GM23338 (cell line): ENCODE measurements at regions not wholly inside any gene's neighbourhood (a gene's known extent, or its start where the extent isn't known, plus 50 kb on each side); places are given as distances from the start of the nearest gene placed in this dataset.

Source experiments
- ATAC-seq: fragments of 200-7000 bp; cut with Tn5 transposase; 3 replicates; pipeline ENCODE4 v1.9.1; 2020
- DNase-seq: peaks from one replicate; pipeline ENCODE4 v3.0.0-alpha.2; 2015; ENCODE audit warnings: low spot score
- H2AFZ ChIP-seq: fragments of 200-600 bp; sonication (generic); 2 replicates; pipeline ENCODE4 v1.8.0; 2016; ENCODE audit warnings: antibody characterized with exemption, mild to moderate bottlenecking, moderate library complexity
- H3F3A ChIP-seq: fragments of 200-600 bp; sonication (generic); replicated peaks from 2 replicates; pipeline ENCODE4 v1.8.0; 2017; ENCODE audit warnings: antibody characterized with exemption, mixed run types, low read depth
- H3K27ac ChIP-seq: fragments of 200-600 bp; sonication (generic); 2 replicates; pipeline ENCODE4 v1.6.1; 2016; ENCODE audit warnings: low read depth
- H3K27me3 ChIP-seq: fragments of 200-600 bp; sonication (generic); 2 replicates; pipeline ENCODE4 v1.8.0; 2016; ENCODE audit warnings: mild to moderate bottlenecking, mixed run types, moderate library complexity; ENCODE audit not compliant: insufficient read depth
- H3K36me3 ChIP-seq: fragments of 200-600 bp; sonication (generic); 2 replicates; pipeline ENCODE4 v1.8.0; 2016; ENCODE audit warnings: mild to moderate bottlenecking; ENCODE audit not compliant: insufficient read depth
- H3K4me1 ChIP-seq: fragments of 200-600 bp; sonication (generic); 2 replicates; pipeline ENCODE4 v1.8.0; 2016; ENCODE audit warnings: mild to moderate bottlenecking, moderate library complexity; ENCODE audit not compliant: insufficient read depth
- H3K4me2 ChIP-seq: fragments of 200-600 bp; sonication (generic); 2 replicates; pipeline ENCODE4 v1.7.1; 2017; ENCODE audit warnings: mixed run types
- H3K4me3 ChIP-seq: fragments of 200-600 bp; sonication (generic); 2 replicates; pipeline ENCODE4 v1.6.1; 2016; ENCODE audit warnings: mixed run types
- H3K79me2 ChIP-seq: fragments of 200-600 bp; sonication (generic); replicated peaks from 2 replicates; pipeline ENCODE4 v1.8.0; 2017; ENCODE audit warnings: mild to moderate bottlenecking; ENCODE audit not compliant: insufficient read depth
- H3K9me2 ChIP-seq: fragments of 200-600 bp; sonication (generic); 2 replicates; pipeline ENCODE4 v1.8.0; 2017; ENCODE audit not compliant: insufficient read depth
- H4K20me1 ChIP-seq: fragments of 200-600 bp; sonication (generic); replicated peaks from 2 replicates; pipeline ENCODE4 v1.8.0; 2017; ENCODE audit warnings: mild to moderate bottlenecking; ENCODE audit not compliant: insufficient read depth
- H3K27ac Mint-ChIP-seq: 2 replicates; pipeline ENCODE4 v1.8.0; 2020; ENCODE audit warnings: inconsistent platforms, mild to moderate bottlenecking, moderate library complexity, mixed read lengths
- H3K27me3 Mint-ChIP-seq: 3 replicates; pipeline ENCODE4 v1.8.0; 2022; ENCODE audit warnings: low read depth, mild to moderate bottlenecking, moderate library complexity, mixed read lengths, inconsistent platforms; ENCODE audit not compliant: insufficient read depth, poor library complexity
- H3K36me3 Mint-ChIP-seq: 3 replicates; pipeline ENCODE4 v1.8.0; 2021; ENCODE audit warnings: low read depth, mild to moderate bottlenecking, inconsistent platforms, moderate library complexity, mixed read lengths
- H3K4me1 Mint-ChIP-seq: 3 replicates; pipeline ENCODE4 v1.8.0; 2020; ENCODE audit warnings: mild to moderate bottlenecking, inconsistent platforms, mixed read lengths
- H3K4me3 Mint-ChIP-seq: 3 replicates; pipeline ENCODE4 v1.8.0; 2021; ENCODE audit warnings: moderate library complexity, mild to moderate bottlenecking, inconsistent platforms, mixed read lengths
- H3K9me3 Mint-ChIP-seq: 3 replicates; pipeline ENCODE4 v1.8.0; 2020; ENCODE audit warnings: moderate library complexity, mild to moderate bottlenecking, inconsistent platforms, mixed read lengths
- CTCF ChIP-seq, 2 experiments: fragments of 200-600 bp in 1 of 2; sonication (generic) in 1 of 2; conservative IDR thresholded peaks; 2 replicates each; pipeline versions ENCODE4 v1.5.1 to v1.6.1; 2016 to 2017; ENCODE audit warnings: antibody characterized with exemption in 2 of 2, low read depth in 2 of 2, mild to moderate bottlenecking in 2 of 2, moderate library complexity in 1 of 2
- ETS1 ChIP-seq: IDR thresholded peaks from 2 replicates; pipeline ENCODE4 v1.6.1; 2016; ENCODE audit warnings: antibody characterized with exemption
- EZH2 ChIP-seq: fragments of 200-600 bp; sonication (generic); IDR thresholded peaks from one replicate; pipeline ENCODE4 v1.8.0; 2017; ENCODE audit warnings: antibody characterized with exemption, mild to moderate bottlenecking, low read depth; ENCODE audit not compliant: unreplicated experiment
- EZH2phosphoT487 ChIP-seq: fragments of 200-600 bp; sonication (generic); IDR thresholded peaks from one replicate; pipeline ENCODE4 v1.8.1; 2018; ENCODE audit warnings: antibody characterized with exemption; ENCODE audit not compliant: unreplicated experiment
- NANOG ChIP-seq: IDR thresholded peaks from 2 replicates; pipeline ENCODE4 v1.6.1; 2016; ENCODE audit warnings: antibody characterized with exemption, borderline replicate concordance
- POLR2AphosphoS5 ChIP-seq: IDR thresholded peaks from 2 replicates; pipeline ENCODE4 v1.6.1; 2016; ENCODE audit warnings: antibody characterized with exemption, low read depth
- ZNF114 ChIP-seq: fragments of 250-450 bp; sonication (Bioruptor Pico); IDR thresholded peaks from 2 replicates; pipeline ENCODE4 v1.5.0; 2020; ENCODE audit warnings: mild to moderate bottlenecking, moderate library complexity
- ZNF331 ChIP-seq: fragments of 250-450 bp; sonication (Bioruptor Pico); IDR thresholded peaks from 2 replicates; pipeline ENCODE4 v1.5.0; 2020; ENCODE audit warnings: low read depth, mild to moderate bottlenecking, moderate library complexity
- ZNF462 ChIP-seq: fragments of 250-450 bp; sonication (Bioruptor Pico); IDR thresholded peaks from 2 replicates; pipeline ENCODE4 v1.5.0; 2020; ENCODE audit warnings: mild to moderate bottlenecking, moderate library complexity

- Mint-ChIP-seq H3K27ac (no peak overlapping the region), H3K27me3 (peaks cover 3% of the 10 kb centered on the region), H3K4me3 (no peak overlapping the region), H3K36me3 (no peaks in the 10 kb centered on the region), H3K9me3 (no peaks in the 10 kb centered on the region), H3K4me1 (peaks cover 6% of the 10 kb centered on the region; the same call in 2 of the 3 replicates)
- H3K36me3 ChIP-seq: no peaks in the 10 kb centered on the region
- no peak for TF ChIP-seq POLR2AphosphoS5
- TF ChIP-seq NANOG: no peak
- TF ChIP-seq EZH2phosphoT487: no peak
- TF ChIP-seq EZH2: no peak
- no peak for TF ChIP-seq ZNF114
- TF ChIP-seq ETS1: no peak
- H3K9me2 ChIP-seq: peaks cover 3% of the 10 kb centered on the region; the same call in 1 of the 2 replicates
- H3F3A ChIP-seq: no peaks in the 10 kb centered on the region
- no peak overlapping the region for H3K27ac ChIP-seq
- H3K79me2 ChIP-seq: no peaks in the 10 kb centered on the region
- no peak overlapping the region for H3K4me3 ChIP-seq
- no peaks in the 10 kb centered on the region for H3K4me1 ChIP-seq
- H3K4me2 ChIP-seq: no peak overlapping the region
- ATAC-seq (no peak), DNase-seq (no peak)
- H3K27me3 ChIP-seq: no peaks in the 10 kb centered on the region
- 0 out of 2 replicates have a peak overlapping the region, but pooled peaks have one; percentile 52 for H2AFZ ChIP-seq
- H4K20me1 ChIP-seq: no peaks in the 10 kb centered on the region
These were observed 263.9 kb upstream of the IGF1R start for GRCh38 chr15:98384328-98385029.

- Histone ChIP-seq H3K27me3 (no peaks in the 10 kb centered on the region), H3K79me2 (no peaks in the 10 kb centered on the region), H3K4me2 (no peak overlapping the region), H3K9me2 (peaks cover 3% of the 10 kb centered on the region; the same call in 1 of the 2 replicates), H2AFZ (no peak overlapping the region), H3F3A (no peaks in the 10 kb centered on the region), H3K4me1 (no peaks in the 10 kb centered on the region), H4K20me1 (no peaks in the 10 kb centered on the region), H3K36me3 (no peaks in the 10 kb centered on the region), H3K27ac (no peak overlapping the region), H3K4me3 (no peak overlapping the region)
- Mint-ChIP-seq H3K36me3 (no peaks in the 10 kb centered on the region), H3K4me1 (peaks cover 6% of the 10 kb centered on the region; the same call in 2 of the 3 replicates), H3K4me3 (no peak overlapping the region), H3K27me3 (peaks cover 5% of the 10 kb centered on the region), H3K27ac (no peak overlapping the region), H3K9me3 (no peaks in the 10 kb centered on the region)
- TF ChIP-seq ZNF462: no peak
- no peak for TF ChIP-seq EZH2
- TF ChIP-seq ZNF331 (CRISPR knock-in tag): no peak
- no peak for TF ChIP-seq CTCF (conservative IDR thresholded peaks at IDR 0.05; ENCODE audit: low read depth in 2 of 2)
- no peak for DNase-seq
- ATAC-seq: no peak
These were observed 262.5 kb upstream of the IGF1R start for GRCh38 chr15:98385752-98386381.
